H1 (cell line): ENCODE measurements at regions not wholly inside any gene's neighbourhood (a gene's known extent, or its start where the extent isn't known, plus 50 kb on each side); places are given as distances from the start of the nearest gene placed in this dataset.
A peak's percentile ranks its signal among the peaks of the same experiment; 100 is the strongest.

Experiments used
- CTCF ChIA-PET: fragments of 300-600 bp; sonication (Branson Sonifier 250); formaldehyde crosslinking; loops from one replicate; lab custom pipeline; 2021; ENCODE audit not compliant: partially characterized antibody; lab: Charles Lee
- POLR2A ChIA-PET: fragments of 300-600 bp; sonication (Branson Sonifier 250); formaldehyde crosslinking; loops from one replicate; lab custom pipeline; 2021; ENCODE audit warnings: inconsistent platforms; ENCODE audit not compliant: partially characterized antibody; lab: Charles Lee
- DNase-seq, 2 experiments: peaks; one replicate each; pipeline versions ENCODE4 v3.0.0 to v3.0.0-alpha.2; 2010 to 2022; ENCODE audit warnings: low spot score in 2 of 2, low read depth in 1 of 2, mixed read lengths in 1 of 2
- FAIRE-seq: peaks from 2 replicates; lab custom pipeline; 2011; peaks lifted over from hg19 to GRCh38; lab: Jason Lieb, UNC
- H2AFZ ChIP-seq: 2 replicates; pipeline ENCODE4 v1.8.1; 2012; ENCODE audit warnings: low read length, inconsistent platforms
- H2AK5ac ChIP-seq: 2 replicates; pipeline ENCODE4 v1.6.1; 2013; ENCODE audit warnings: low read depth, low read length
- H2BK120ac ChIP-seq: replicated peaks from 2 replicates; pipeline ENCODE3; 2013; ENCODE audit warnings: low read depth, low read length, inconsistent platforms
- H2BK12ac ChIP-seq: 2 replicates; pipeline ENCODE4 v1.6.1; 2013; ENCODE audit warnings: low read depth, low read length
- H2BK15ac ChIP-seq: 2 replicates; pipeline ENCODE4 v1.6.1; 2013; ENCODE audit warnings: low read length
- H2BK20ac ChIP-seq: 2 replicates; pipeline ENCODE4 v1.6.1; 2013; ENCODE audit warnings: low read length
- H2BK5ac ChIP-seq: 2 replicates; pipeline ENCODE4 v1.6.1; 2013; ENCODE audit warnings: low read depth, low read length
- H3K14ac ChIP-seq: 2 replicates; pipeline ENCODE4 v1.6.1; 2013; ENCODE audit warnings: inconsistent platforms; ENCODE audit not compliant: insufficient read length
- H3K18ac ChIP-seq: 2 replicates; pipeline ENCODE4 v1.6.1; 2013; ENCODE audit warnings: low read length; ENCODE audit errors: extremely low read depth
- H3K23ac ChIP-seq: 2 replicates; pipeline ENCODE4 v1.6.1; 2013; ENCODE audit warnings: inconsistent platforms; ENCODE audit not compliant: insufficient read length
- H3K23me2 ChIP-seq: 2 replicates; pipeline ENCODE4 v1.6.1; 2013; ENCODE audit warnings: low read depth, low read length
- H3K27ac ChIP-seq: 2 replicates; pipeline ENCODE4 v1.6.1; 2011; ENCODE audit warnings: low read depth, low read length, inconsistent platforms
- H3K27me3 ChIP-seq, 4 experiments: replicated peaks in 1 of 4; 1 replicate in 1 of 4; 2 replicates in 3 of 4; pipeline versions ENCODE4 v1.6.1 to v1.8.1; 2011 to 2013; ENCODE audit warnings: low read length in 3 of 4, mild to moderate bottlenecking in 3 of 4, inconsistent platforms in 2 of 4, mixed read lengths in 2 of 4, moderate library complexity in 1 of 4; ENCODE audit not compliant: control insufficient read depth in 3 of 4, insufficient read depth in 3 of 4; ENCODE audit errors: extremely low read depth in 1 of 4
- H3K36me3 ChIP-seq, 4 experiments: 2 replicates each; pipeline versions ENCODE4 v1.6.1 to v1.8.1; 2011 to 2013; ENCODE audit warnings: mild to moderate bottlenecking in 4 of 4, low read length in 3 of 4, moderate library complexity in 2 of 4, control low read depth in 1 of 4, inconsistent platforms in 1 of 4; ENCODE audit not compliant: insufficient read depth in 4 of 4, control insufficient read depth in 2 of 4
- H3K4ac ChIP-seq: replicated peaks from 2 replicates; pipeline ENCODE3; 2013; ENCODE audit warnings: low read length, low read depth, mixed read lengths, inconsistent platforms; ENCODE audit not compliant: insufficient read length
- H3K4me1 ChIP-seq, 4 experiments: replicated peaks in 1 of 4; 1 replicate in 1 of 4; 2 replicates in 3 of 4; pipeline versions ENCODE4 v1.6.1 to v1.8.1; 2011 to 2013; ENCODE audit warnings: low read length in 3 of 4, inconsistent platforms in 2 of 4, mixed read lengths in 1 of 4; ENCODE audit not compliant: insufficient read depth in 4 of 4, control insufficient read depth in 3 of 4
- H3K4me2 ChIP-seq, 2 experiments: 2 replicates each; pipeline versions ENCODE4 v1.6.1 to v1.8.1; 2011 to 2013; ENCODE audit warnings: low read depth in 2 of 2, low read length in 2 of 2, control low read depth in 1 of 2, inconsistent platforms in 1 of 2, mild to moderate bottlenecking in 1 of 2; ENCODE audit not compliant: insufficient read depth in 1 of 2
- H3K4me3 ChIP-seq, 4 experiments: fragments of 200-600, 300-600 bp in 1 of 4; sonication (generic), shearing (Covaris generic), sonication (Bioruptor Twin) in 1 of 4; 2 replicates each; pipeline versions ENCODE4 v1.5.1 to v1.8.1; 2011 to 2016; ENCODE audit warnings: low read length in 4 of 4, low read depth in 3 of 4, control low read depth in 2 of 4, inconsistent platforms in 2 of 4, mild to moderate bottlenecking in 2 of 4, mixed read lengths in 1 of 4, moderate library complexity in 1 of 4; ENCODE audit not compliant: insufficient read depth in 2 of 4; ENCODE audit errors: extremely low read depth in 1 of 4
- H3K56ac ChIP-seq: replicated peaks from 2 replicates; pipeline ENCODE3; 2013; ENCODE audit warnings: low read depth, mild to moderate bottlenecking, mixed read lengths, low read length, inconsistent platforms; ENCODE audit not compliant: insufficient read length
- H3K79me1 ChIP-seq: 2 replicates; pipeline ENCODE4 v1.6.1; 2013; ENCODE audit warnings: low read depth, low read length, control low read depth
- H3K79me2 ChIP-seq, 2 experiments: 2 replicates each; pipeline versions ENCODE4 v1.6.1 to v1.8.1; 2012 to 2013; ENCODE audit warnings: low read length in 2 of 2, mild to moderate bottlenecking in 2 of 2, inconsistent platforms in 1 of 2; ENCODE audit not compliant: insufficient read depth in 2 of 2, control insufficient read depth in 1 of 2
- H3K9ac ChIP-seq, 4 experiments: replicated peaks in 1 of 4; 1 replicate in 1 of 4; 2 replicates in 3 of 4; pipeline versions ENCODE4 v1.6.1 to v1.8.1; 2011 to 2013; ENCODE audit warnings: low read depth in 3 of 4, low read length in 3 of 4, control low read depth in 2 of 4, mild to moderate bottlenecking in 2 of 4, moderate library complexity in 2 of 4, inconsistent platforms in 1 of 4; ENCODE audit errors: extremely low read depth in 1 of 4
- H3K9me3 ChIP-seq, 2 experiments: 2 replicates each; pipeline versions ENCODE4 v1.6.1 to v1.8.1; 2012 to 2013; ENCODE audit warnings: mild to moderate bottlenecking in 2 of 2, moderate library complexity in 2 of 2, control low read depth in 1 of 2, inconsistent platforms in 1 of 2, low read depth in 1 of 2, low read length in 1 of 2, mixed read lengths in 1 of 2; ENCODE audit not compliant: insufficient read depth in 2 of 2
- H4K20me1 ChIP-seq, 2 experiments: replicated peaks in 1 of 2; 2 replicates each; pipeline versions ENCODE3 to v1.8.1; 2011 to 2013; ENCODE audit warnings: inconsistent platforms in 2 of 2, low read length in 2 of 2, mild to moderate bottlenecking in 1 of 2; ENCODE audit not compliant: insufficient read depth in 2 of 2, control insufficient read depth in 1 of 2
- H4K5ac ChIP-seq: 2 replicates; pipeline ENCODE4 v1.6.1; 2013; ENCODE audit warnings: low read length, low read depth, mixed read lengths, inconsistent platforms; ENCODE audit not compliant: insufficient read length
- H4K8ac ChIP-seq: 2 replicates; pipeline ENCODE4 v1.8.0; 2013; ENCODE audit warnings: mild to moderate bottlenecking, moderate library complexity, low read length, inconsistent platforms; ENCODE audit not compliant: insufficient read depth; ENCODE audit errors: extremely low read depth
- H4K91ac ChIP-seq: replicated peaks from 2 replicates; pipeline ENCODE3; 2013; ENCODE audit warnings: low read length, mixed read lengths, inconsistent platforms; ENCODE audit not compliant: insufficient read length
- BACH1 ChIP-seq: IDR thresholded peaks from 2 replicates; pipeline ENCODE4 v1.6.1; 2012; ENCODE audit warnings: low read length, improper control_type of control experiment
- TEAD4 ChIP-seq: IDR thresholded peaks from 2 replicates; pipeline ENCODE4 v1.6.1; 2012; ENCODE audit warnings: low read depth, low read length, inconsistent platforms, mixed read lengths
- WGBS, 2 experiments: shearing (Covaris generic) in 1 of 2; methylation state at CpG; one replicate each; pipeline versions ENCODE4 v1.1.6 to v1.1.7; 2013 to 2015; ENCODE audit warnings: low lambda C conversion rate in 2 of 2, mixed read lengths in 2 of 2, inconsistent platforms in 1 of 2, low coverage in 1 of 2, missing lambda C conversion rate in 1 of 2; ENCODE audit not compliant: insufficient replicate concordance in 2 of 2, insufficient coverage in 1 of 2, insufficient read length in 1 of 2; ENCODE audit errors: extremely low coverage in 1 of 2, missing lambda C conversion rate in 1 of 2; 5-methylcytosine and 5-hydroxymethylcytosine counted together

DNA sequence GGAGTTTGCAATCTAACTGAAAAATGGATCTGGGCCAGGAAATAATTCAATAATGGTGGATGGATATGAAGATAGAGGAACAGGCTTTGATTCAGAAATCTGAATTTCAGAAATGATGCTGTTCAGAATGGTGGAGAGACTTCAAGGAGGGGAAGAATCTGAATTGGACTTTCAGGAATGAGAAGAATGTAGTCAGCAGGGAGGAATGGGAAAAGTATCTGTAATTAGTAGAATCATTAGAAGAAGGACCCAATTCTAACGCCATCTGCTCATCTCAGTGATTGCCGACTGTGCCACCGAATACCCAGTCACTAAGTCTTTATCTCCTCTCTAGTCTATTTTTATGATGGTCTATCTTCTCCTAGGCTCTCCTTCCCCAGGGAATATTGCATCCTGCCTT, 363.2 kb downstream of the GALC start:
- Histone ChIP-seq H3K9me3 (no peaks in the 10 kb centered on the region), H2BK120ac (no peak overlapping the region), H2BK12ac (no peak overlapping the region), H3K18ac (no peak overlapping the region), H2BK15ac (no peak overlapping the region), H3K4me3 (no peak overlapping the region), H3K14ac (no peak overlapping the region), H2BK5ac (no peak overlapping the region), H3K27ac (no peak overlapping the region), H3K4me2 (no peak overlapping the region), H4K8ac (no peak overlapping the region), H2AK5ac (no peak overlapping the region), H3K79me1 (no peaks in the 10 kb centered on the region), H3K23ac (no peak overlapping the region), H4K91ac (no peak overlapping the region), H3K56ac (no peak overlapping the region), H2BK20ac (no peak overlapping the region), H3K4ac (no peak overlapping the region), H3K23me2 (no peaks in the 10 kb centered on the region), H3K79me2 (no peaks in the 10 kb centered on the region)
- no peak for DNase-seq
- CTCF ChIA-PET, result interaction anchor here (0.8 kb wide), 1 partner anchor 362 kb away, joined by 3 read pairs; no protein-coding TSS in a partner anchor
- 88% methylated on average over 3 of the region's 3 CpGs; no CpG with 5 or more reads in 1 of the 2 experiments for WGBS, 2 experiments
- TF ChIP-seq BACH1, result no peak
- peak; percentile 52; the same call in 1 of the 2 replicates for TF ChIP-seq TEAD4
- TF ChIP-seq, all 59 proteins: peak for 1
- Histone ChIP-seq H3K4me1 (no peaks in the 10 kb centered on the region), H4K5ac (no peak overlapping the region), H3K9ac (no peak overlapping the region), H4K20me1 (no peaks in the 10 kb centered on the region), H3K36me3 (no peaks in the 10 kb centered on the region), H2AFZ (no peak overlapping the region), H3K27me3 (no peaks in the 10 kb centered on the region)
- FAIRE-seq, result no peak
- POLR2A ChIA-PET, result no interaction called here
